LNCAP (cell line): ENCODE measurements at regions not wholly inside any gene's neighbourhood (a gene's known extent, or its start where the extent isn't known, plus 50 kb on each side); places are given as distances from the start of the nearest gene placed in this dataset.

Experiments
- TF ChIP-seq, protein P1 (sequence below): fragments of 450-650 bp; IDR thresholded peaks from 2 replicates; pipeline ENCODE4 v1.5.1; 2017; ENCODE audit warnings: mild to moderate bottlenecking

DNA sequence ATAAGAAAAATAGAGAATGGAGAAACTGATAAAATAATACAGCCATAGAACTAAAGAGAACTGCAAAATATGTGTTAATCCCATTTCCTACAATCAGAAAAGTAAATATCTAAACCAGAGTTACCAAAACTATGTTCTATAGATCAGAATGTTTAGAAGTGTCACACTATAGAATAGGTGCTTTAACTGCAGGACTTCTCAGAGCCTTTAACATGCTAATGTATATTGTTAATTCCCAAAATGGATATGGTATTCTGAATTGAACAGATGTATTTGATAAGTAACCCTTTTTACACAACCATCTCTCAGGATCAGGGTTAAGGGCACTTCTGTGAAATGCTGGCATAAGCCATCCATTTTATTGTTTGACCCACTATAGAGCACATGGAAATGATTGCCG lies 200.3 kb downstream of the SHOX2 start:
- TF ChIP-seq, protein P1, sequence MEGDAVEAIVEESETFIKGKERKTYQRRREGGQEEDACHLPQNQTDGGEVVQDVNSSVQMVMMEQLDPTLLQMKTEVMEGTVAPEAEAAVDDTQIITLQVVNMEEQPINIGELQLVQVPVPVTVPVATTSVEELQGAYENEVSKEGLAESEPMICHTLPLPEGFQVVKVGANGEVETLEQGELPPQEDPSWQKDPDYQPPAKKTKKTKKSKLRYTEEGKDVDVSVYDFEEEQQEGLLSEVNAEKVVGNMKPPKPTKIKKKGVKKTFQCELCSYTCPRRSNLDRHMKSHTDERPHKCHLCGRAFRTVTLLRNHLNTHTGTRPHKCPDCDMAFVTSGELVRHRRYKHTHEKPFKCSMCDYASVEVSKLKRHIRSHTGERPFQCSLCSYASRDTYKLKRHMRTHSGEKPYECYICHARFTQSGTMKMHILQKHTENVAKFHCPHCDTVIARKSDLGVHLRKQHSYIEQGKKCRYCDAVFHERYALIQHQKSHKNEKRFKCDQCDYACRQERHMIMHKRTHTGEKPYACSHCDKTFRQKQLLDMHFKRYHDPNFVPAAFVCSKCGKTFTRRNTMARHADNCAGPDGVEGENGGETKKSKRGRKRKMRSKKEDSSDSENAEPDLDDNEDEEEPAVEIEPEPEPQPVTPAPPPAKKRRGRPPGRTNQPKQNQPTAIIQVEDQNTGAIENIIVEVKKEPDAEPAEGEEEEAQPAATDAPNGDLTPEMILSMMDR = no peak

DNA sequence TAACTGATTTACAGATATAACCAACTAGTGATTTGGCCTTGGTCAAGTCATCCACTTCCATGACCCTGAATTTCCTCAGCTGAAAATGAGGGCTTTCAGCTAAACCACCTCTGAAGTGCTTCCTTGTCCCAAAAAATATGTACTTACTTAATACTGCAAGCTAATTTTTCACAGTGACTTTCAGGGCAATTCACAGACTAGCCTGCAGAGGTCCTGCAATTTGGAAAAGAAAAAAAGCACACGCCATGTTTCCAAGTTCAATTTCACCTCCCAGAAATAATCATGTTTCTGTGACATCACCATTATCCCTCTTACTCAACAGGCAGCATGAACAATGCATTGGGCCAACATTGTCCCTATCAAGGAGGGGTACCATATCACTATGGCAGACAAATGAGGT lies 218.2 kb downstream of the SHOX2 start:
- TF ChIP-seq, protein P1 = no peak

DNA sequence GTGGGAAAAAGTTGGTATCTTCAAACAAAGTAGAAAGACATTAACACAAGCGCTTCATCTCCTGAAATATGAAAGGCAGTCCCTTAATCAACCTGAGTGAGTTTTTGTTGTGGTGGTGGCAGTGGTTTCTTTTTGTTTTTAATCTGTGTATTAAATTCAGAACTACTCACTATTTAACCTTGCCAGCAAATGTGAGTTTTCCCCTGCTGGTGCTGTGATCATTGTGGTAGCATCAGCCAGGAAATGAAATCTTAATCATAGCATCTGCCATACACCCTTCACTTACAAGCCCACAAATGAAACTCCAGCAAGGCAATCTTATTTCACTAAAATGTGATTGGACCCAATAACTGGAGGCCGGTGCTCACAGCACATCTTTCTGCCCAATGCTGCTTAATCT lies 229.7 kb downstream of the SHOX2 start:
- TF ChIP-seq, protein P1 = no peak

DNA sequence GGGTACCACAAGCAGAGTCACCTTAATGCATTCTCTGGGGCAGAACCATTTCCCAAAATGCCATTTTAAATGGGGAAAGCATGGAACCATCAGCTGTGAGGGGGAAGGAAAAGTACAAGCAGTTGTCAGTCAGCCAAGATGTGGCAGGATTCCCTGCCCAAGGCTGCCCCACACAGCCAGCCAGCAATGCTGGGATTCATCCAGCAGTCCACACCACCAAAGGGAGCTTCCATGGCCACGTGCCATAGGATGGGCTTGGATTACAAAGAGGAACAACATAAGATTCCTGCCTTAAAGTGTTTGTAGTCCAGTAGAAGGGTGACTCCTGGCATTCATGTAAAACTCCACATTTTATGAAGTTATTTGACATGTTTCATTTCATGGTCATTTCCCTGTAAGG lies 233.3 kb downstream of the SHOX2 start:
- TF ChIP-seq, protein P1 = no peak

DNA sequence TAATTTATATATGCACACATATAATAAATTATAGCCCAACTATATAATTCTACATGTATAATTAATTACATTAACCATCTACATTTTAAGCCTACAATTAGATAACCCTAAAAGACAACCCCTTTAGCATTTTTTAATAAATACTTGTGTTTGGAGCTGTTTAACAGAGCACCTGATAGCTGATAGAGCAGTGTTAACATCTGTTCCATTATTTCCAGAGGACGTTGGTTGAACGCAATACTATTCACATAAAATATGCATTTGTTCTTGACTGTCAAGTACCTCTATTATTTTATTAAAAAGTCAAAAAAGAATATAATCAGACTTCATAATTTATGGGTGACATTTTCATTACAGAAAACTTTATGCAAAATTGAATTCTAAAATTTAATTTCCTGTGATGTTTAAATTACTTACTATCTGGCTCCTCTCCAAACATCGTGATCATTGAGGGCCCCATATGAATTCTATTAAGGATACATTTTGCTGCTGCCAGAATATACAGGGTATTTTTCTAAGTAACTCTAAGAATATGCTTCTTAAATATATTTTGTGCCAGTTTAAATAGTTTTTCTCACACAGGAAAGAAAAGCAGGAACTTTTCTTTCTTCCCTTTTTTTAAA lies 234.3 kb downstream of the SHOX2 start:
- TF ChIP-seq, protein P1 = no peak

DNA sequence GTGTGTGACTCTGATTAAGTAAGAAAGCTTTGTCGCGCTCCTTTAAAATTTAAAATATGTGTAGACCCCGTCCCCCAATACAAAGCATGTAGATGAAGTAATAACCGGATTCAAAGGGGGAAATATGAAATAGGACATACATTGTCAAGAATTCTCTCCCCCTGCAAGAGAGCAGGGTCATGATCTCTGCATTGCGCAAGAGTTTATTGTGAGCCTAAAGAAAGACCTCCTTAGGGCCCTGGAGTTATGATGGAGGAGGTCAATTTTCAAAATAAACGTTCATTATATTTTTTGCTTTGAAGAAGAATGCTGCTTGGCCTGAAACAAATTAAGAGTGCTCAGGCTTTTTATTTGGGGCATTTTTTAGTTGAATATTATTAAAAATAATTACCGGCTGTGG lies 235.0 kb downstream of the SHOX2 start:
- TF ChIP-seq, protein P1 = no peak

DNA sequence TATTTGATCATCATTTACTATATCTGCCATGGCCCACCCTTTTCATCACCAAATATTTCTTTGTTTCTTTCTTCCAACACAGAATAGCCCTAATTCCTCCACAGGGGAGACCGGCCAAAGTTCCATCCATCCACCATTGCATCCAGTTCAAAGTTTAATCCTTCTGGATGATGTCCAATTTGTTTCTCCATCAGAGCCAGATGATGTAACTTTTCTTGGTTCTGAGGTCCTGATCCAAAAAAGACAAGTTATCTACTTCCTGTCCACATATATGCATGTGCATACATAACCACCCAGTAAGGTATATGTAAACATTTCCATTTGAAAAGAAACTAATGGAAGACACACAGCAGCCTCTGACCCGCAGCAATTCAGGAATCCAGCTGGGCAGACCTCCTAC lies 237.3 kb downstream of the SHOX2 start:
- TF ChIP-seq, protein P1 = no peak

DNA sequence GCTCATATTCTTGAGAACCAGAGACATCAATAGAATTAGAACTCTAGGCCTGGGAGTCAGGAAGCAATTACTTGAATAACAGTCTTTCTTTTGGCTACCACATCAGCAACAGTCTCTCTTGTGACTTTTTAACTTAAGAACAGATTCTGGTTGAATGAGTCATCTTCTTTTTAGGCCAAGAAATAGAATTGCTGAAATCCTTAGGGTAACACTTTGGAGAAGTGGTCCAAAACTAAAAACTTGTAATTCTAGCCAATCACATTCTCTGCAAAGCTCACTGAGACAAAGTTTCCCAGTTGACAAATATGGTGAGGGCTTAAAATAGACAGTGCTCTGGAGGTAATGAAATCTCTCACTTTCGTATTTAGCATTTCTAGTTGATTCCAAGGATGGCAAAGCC lies 238.0 kb downstream of the SHOX2 start:
- TF ChIP-seq, protein P1 = no peak
